Thyroid gland (tissue), 4 donors: ENCODE measurements at regions not wholly inside any gene's neighbourhood (a gene's known extent, or its start where the extent isn't known, plus 50 kb on each side); places are given as distances from the start of the nearest gene placed in this dataset.

Experiments used
- DNase-seq, 2 donors: peaks; one replicate each; pipeline ENCODE4 v3.0.0-alpha.2; 2019
- H3K27ac ChIP-seq, 3 donors: fragments of 200-600 bp; sonication (generic); 1 replicate in 2 of 3; 2 replicates in 1 of 3; pipeline ENCODE4 v1.5.1; 2016 to 2019; ENCODE audit warnings: mild to moderate bottlenecking in 1 of 3, moderate library complexity in 1 of 3
- H3K27me3 ChIP-seq: fragments of 200-600 bp; sonication (generic); one replicate; pipeline ENCODE4 v1.5.1; 2019
- H3K36me3 ChIP-seq, 2 donors: fragments of 200-600 bp; sonication (generic); one replicate each; pipeline ENCODE4 v1.5.1; 2016 to 2019
- H3K4me1 ChIP-seq, 2 donors: fragments of 200-600 bp; sonication (generic); one replicate each; pipeline ENCODE4 v1.5.1; 2017 to 2019
- H3K4me3 ChIP-seq, 3 donors: fragments of 200-600 bp; sonication (generic); replicated peaks in 1 of 3; 1 replicate in 2 of 3; 2 replicates in 1 of 3; pipeline ENCODE4 v1.5.1; 2016; ENCODE audit warnings: mild to moderate bottlenecking in 1 of 3
- H3K9me3 ChIP-seq: fragments of 200-600 bp; sonication (generic); one replicate; pipeline ENCODE4 v1.5.1; 2017
- POLR2A ChIP-seq, 2 donors: fragments of 450-650 bp; IDR thresholded peaks; one replicate each; pipeline ENCODE4 v1.6.1; 2017; ENCODE audit warnings: antibody characterized with exemption in 2 of 2, mild to moderate bottlenecking in 2 of 2, moderate library complexity in 1 of 2
- WGBS, 2 donors: methylation state at CpG; one replicate each; pipeline ENCODE4 v1.1.5; 2017; 5-methylcytosine and 5-hydroxymethylcytosine counted together
- intact Hi-C: fragments of 100-400 bp; cut with DNase I; formaldehyde crosslinking; loops from one replicate; pipeline ENCODE4 v1.15.1; 2023
- TF ChIP-seq, protein P1 (sequence below), 6 experiments: fragments of 200-600 bp in 3 of 6; fragments of 450-650 bp in 3 of 6; sonication (generic) in 3 of 6; IDR thresholded peaks; one replicate each; pipeline ENCODE4 v1.5.1; 2016 to 2019; ENCODE audit warnings: antibody characterized with exemption in 6 of 6, mild to moderate bottlenecking in 2 of 6, inconsistent platforms in 1 of 6, moderate library complexity in 1 of 6

DNA sequence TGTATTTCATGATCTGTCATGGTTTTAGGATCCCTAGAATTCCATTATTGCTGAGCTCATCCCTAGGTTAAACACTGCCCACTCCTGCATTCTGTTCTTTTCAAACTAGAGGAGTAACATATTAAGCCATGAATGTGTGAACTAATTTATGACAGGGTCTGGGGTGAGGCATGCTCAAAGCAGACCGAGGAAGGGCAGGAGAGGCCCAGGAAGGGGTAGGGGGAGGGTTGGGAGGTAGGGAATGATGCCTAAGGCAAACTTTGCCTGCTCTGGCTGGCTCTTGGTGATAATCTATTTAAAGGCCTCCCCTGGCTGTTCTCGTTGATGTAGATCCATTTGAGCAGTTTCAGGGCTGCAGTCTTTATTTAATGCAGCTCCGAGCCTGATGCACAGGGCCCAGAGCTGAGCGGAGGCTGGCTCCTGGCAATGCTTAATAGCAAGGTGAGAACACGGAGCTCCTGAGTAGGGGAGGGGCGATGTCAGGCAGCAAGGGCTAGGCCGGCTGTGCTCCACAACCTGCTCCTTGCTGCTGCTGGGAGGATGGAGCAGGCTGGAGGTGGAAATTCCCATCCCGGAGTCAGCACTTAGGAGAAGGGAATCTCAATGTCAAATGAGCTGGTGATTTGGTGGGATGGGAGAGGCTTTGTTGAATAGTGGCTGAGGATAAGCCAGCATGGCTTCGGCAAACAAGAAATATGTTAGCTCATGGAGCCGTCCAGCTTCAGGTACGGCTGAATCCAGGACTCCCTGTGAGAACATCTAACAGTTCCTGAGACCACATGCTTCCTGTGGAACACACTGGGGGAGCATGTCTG lies 73.2 kb upstream of the UNC5A start:
- H3K27ac ChIP-seq: no peak overlapping the region
- intact Hi-C loops: no loop called here
- H3K9me3 ChIP-seq: no peaks in the 10 kb centered on the region
- DNase-seq: no peak
- WGBS, 2 donors: 52 to 60% methylated on average over 11 of the region's 11 CpGs
- H3K4me1 ChIP-seq: no peaks in the 10 kb centered on the region
- H3K36me3 ChIP-seq: no peaks in the 10 kb centered on the region
- H3K4me3 ChIP-seq: no peak overlapping the region
- no peaks in the 10 kb centered on the region for H3K27me3 ChIP-seq
- TF ChIP-seq POLR2A (IDR thresholded peaks at IDR 0.05): no peak
- TF ChIP-seq, protein P1, sequence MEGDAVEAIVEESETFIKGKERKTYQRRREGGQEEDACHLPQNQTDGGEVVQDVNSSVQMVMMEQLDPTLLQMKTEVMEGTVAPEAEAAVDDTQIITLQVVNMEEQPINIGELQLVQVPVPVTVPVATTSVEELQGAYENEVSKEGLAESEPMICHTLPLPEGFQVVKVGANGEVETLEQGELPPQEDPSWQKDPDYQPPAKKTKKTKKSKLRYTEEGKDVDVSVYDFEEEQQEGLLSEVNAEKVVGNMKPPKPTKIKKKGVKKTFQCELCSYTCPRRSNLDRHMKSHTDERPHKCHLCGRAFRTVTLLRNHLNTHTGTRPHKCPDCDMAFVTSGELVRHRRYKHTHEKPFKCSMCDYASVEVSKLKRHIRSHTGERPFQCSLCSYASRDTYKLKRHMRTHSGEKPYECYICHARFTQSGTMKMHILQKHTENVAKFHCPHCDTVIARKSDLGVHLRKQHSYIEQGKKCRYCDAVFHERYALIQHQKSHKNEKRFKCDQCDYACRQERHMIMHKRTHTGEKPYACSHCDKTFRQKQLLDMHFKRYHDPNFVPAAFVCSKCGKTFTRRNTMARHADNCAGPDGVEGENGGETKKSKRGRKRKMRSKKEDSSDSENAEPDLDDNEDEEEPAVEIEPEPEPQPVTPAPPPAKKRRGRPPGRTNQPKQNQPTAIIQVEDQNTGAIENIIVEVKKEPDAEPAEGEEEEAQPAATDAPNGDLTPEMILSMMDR (IDR thresholded peaks at IDR 0.05): no peak

GRCh38 chr5:176737746-176738636 lies 72.4 kb upstream of the UNC5A start:
- intact Hi-C loops: no loop called here
- 78 to 83% methylated on average over 18 to 21 of the region's 21 CpGs for WGBS, 2 donors
- no peak for DNase-seq

DNA sequence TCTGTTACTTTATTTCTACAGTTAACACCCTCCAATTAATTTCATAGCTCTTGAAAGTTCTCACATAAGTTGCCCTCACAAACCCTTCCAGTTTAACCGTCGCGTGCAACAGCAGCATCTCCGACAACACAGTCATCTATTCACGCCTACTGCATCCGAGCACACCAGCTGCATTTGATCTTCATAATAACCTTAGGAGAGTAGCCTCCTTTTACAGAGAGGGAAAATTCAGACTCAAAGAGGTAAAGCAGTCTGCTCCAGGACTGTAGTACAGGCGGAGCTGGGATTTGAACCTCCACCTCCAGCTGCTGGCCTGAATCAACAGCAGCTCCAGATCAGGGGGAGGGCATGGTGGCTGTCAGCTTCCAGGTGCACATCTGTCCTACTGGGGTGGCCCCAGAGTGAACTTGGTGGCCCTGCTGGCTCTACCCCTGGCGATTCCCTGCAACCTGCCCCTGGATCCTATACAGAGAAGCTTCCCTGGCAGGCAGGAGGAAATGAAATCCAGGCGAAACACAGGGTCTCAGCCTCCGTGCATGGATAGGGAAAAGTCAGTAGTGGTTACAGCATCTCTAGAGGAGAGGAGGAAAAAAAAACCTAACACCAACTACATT lies 71.6 kb upstream of the UNC5A start:
- 80 to 81% methylated on average over 10 of the region's 10 CpGs for WGBS, 2 donors
- no peak overlapping the region for H3K27ac ChIP-seq
- no peak overlapping the region for H3K4me3 ChIP-seq
- intact Hi-C loops: no loop called here
- H3K4me1 ChIP-seq: no peaks in the 10 kb centered on the region
- H3K36me3 ChIP-seq: no peaks in the 10 kb centered on the region
- peaks cover 8% of the 10 kb centered on the region for H3K27me3 ChIP-seq
- DNase-seq: no peak
- TF ChIP-seq, protein P1 (IDR thresholded peaks at IDR 0.05): no peak
- TF ChIP-seq POLR2A (IDR thresholded peaks at IDR 0.05): no peak
- H3K9me3 ChIP-seq: no peaks in the 10 kb centered on the region

More at GRCh38 chr5:176737746-176738636, 72.4 kb upstream of the UNC5A start:
- Histone ChIP-seq H3K4me3 (no peak overlapping the region), H3K4me1 (no peaks in the 10 kb centered on the region), H3K27me3 (peaks cover under 1% of the 10 kb centered on the region), H3K27ac (no peak overlapping the region), H3K9me3 (no peaks in the 10 kb centered on the region), H3K36me3 (no peaks in the 10 kb centered on the region)
- TF ChIP-seq, protein P1 (IDR thresholded peaks at IDR 0.05): no peak
- no peak for TF ChIP-seq POLR2A (IDR thresholded peaks at IDR 0.05)

- peaks cover 10% of the 10 kb centered on the region for H3K27me3 ChIP-seq
- no peak for TF ChIP-seq POLR2A (IDR thresholded peaks at IDR 0.05)
- TF ChIP-seq, protein P1 (IDR thresholded peaks at IDR 0.05): no peak
- no peak overlapping the region for H3K27ac ChIP-seq
- no peak overlapping the region for H3K4me3 ChIP-seq
- 30 to 33% methylated on average over 26 of the region's 26 CpGs for WGBS, 2 donors
- no peaks in the 10 kb centered on the region for H3K9me3 ChIP-seq
- DNase-seq: no peak
- intact Hi-C loops: no loop called here
- no peaks in the 10 kb centered on the region for H3K36me3 ChIP-seq
- H3K4me1 ChIP-seq: no peaks in the 10 kb centered on the region
Measured at GRCh38 chr5:176739461-176740051, 70.8 kb upstream of the UNC5A start.
